ENCODE measurements at regions not wholly inside any gene's neighbourhood (a gene's known extent, or its start where the extent isn't known, plus 50 kb on each side); places are given as distances from the start of the nearest gene placed in this dataset.

GRCh38 chr1:191889623-191890003, 268.6 kb upstream of the RGS18 start:
- no peak for DNase-seq (ENCODE audit: low read depth)

GRCh38 chr1:191890433-191891088, 267.7 kb upstream of the RGS18 start:
- no peak for DNase-seq (ENCODE audit: low read depth)

GRCh38 chr1:191892716-191893115, 265.5 kb upstream of the RGS18 start:
- no peak for DNase-seq (ENCODE audit: low read depth)

GRCh38 chr1:191895049-191895448, 263.2 kb upstream of the RGS18 start:
- DNase-seq (ENCODE audit: low read depth): no peak

GRCh38 chr1:191895462-191896058, 262.7 kb upstream of the RGS18 start:
- DNase-seq (ENCODE audit: low read depth): no peak

GRCh38 chr1:191897134-191897533, 261.1 kb upstream of the RGS18 start:
- no peak for DNase-seq (ENCODE audit: low read depth)

- no peak for DNase-seq (ENCODE audit: low read depth)
Measured at GRCh38 chr1:191901651-191902050, 256.6 kb upstream of the RGS18 start.

GRCh38 chr1:191904991-191905390, 253.3 kb upstream of the RGS18 start:
- DNase-seq (ENCODE audit: low read depth): no peak

- DNase-seq (ENCODE audit: low read depth): no peak
Measured at GRCh38 chr1:191905781-191906180, 252.5 kb upstream of the RGS18 start.

GRCh38 chr1:191907121-191907520, 251.1 kb upstream of the RGS18 start:
- no peak for DNase-seq (ENCODE audit: low read depth)

- no peak for DNase-seq (ENCODE audit: low read depth)
Measured at GRCh38 chr1:191910245-191910644, 248.0 kb upstream of the RGS18 start.

- no peak for DNase-seq (ENCODE audit: low read depth)
Measured at GRCh38 chr1:191912517-191912916, 245.7 kb upstream of the RGS18 start.

- peak; percentile 10 for DNase-seq (ENCODE audit: low read depth)
Measured at GRCh38 chr1:191913260-191913977, 244.8 kb upstream of the RGS18 start.

GRCh38 chr1:191929383-191929782, 228.9 kb upstream of the RGS18 start:
- DNase-seq (ENCODE audit: low read depth): no peak

- no peak for DNase-seq (ENCODE audit: low read depth)
Measured at GRCh38 chr1:191943684-191944083, 214.6 kb upstream of the RGS18 start.

- no peak for DNase-seq (ENCODE audit: low read depth)
Measured at GRCh38 chr1:191953526-191953925, 204.7 kb upstream of the RGS18 start.

- DNase-seq (ENCODE audit: low read depth): no peak
Measured at GRCh38 chr1:191959856-191960255, 198.4 kb upstream of the RGS18 start.

- DNase-seq (ENCODE audit: low read depth): peak; percentile 75
Measured at GRCh38 chr1:191963286-191963685, 195.0 kb upstream of the RGS18 start.

GRCh38 chr1:191963781-191964455, 194.3 kb upstream of the RGS18 start:
- DNase-seq (ENCODE audit: low read depth): peak; percentile 56

- no peak for DNase-seq (ENCODE audit: low read depth)
Measured at GRCh38 chr1:191969290-191969689, 189.0 kb upstream of the RGS18 start.

- DNase-seq (ENCODE audit: low read depth): no peak
Measured at GRCh38 chr1:191970116-191970515, 188.1 kb upstream of the RGS18 start.

GRCh38 chr1:191971447-191971846, 186.8 kb upstream of the RGS18 start:
- DNase-seq (ENCODE audit: low read depth): no peak

Measured in LHCN-M2 (cell line).